H9 (cell line): ENCODE measurements at regions not wholly inside any gene's neighbourhood (a gene's known extent, or its start where the extent isn't known, plus 50 kb on each side); places are given as distances from the start of the nearest gene placed in this dataset.

Source experiments
- DNase-seq: peaks from one replicate; pipeline ENCODE4 v3.0.0-alpha.2; 2017
- H2AFZ ChIP-seq: one replicate; pipeline ENCODE4 v1.6.1; 2013; ENCODE audit warnings: mild to moderate bottlenecking, low read length, control low read depth, moderate library complexity
- H2AK5ac ChIP-seq: 2 replicates; pipeline ENCODE4 v1.6.1; 2013; ENCODE audit warnings: low read length, control low read depth, mixed read lengths; ENCODE audit not compliant: insufficient read length
- H2BK120ac ChIP-seq: one replicate; pipeline ENCODE4 v1.6.1; 2013; ENCODE audit warnings: low read depth, mild to moderate bottlenecking, low read length, control low read depth, inconsistent platforms; ENCODE audit not compliant: poor library complexity, severe bottlenecking
- H2BK12ac ChIP-seq: 2 replicates; pipeline ENCODE4 v1.6.1; 2013; ENCODE audit warnings: low read length, control low read depth, mixed read lengths, low read depth; ENCODE audit not compliant: insufficient read length
- H2BK15ac ChIP-seq: 2 replicates; pipeline ENCODE4 v1.6.1; 2013; ENCODE audit warnings: low read depth, low read length, control low read depth
- H2BK20ac ChIP-seq: one replicate; pipeline ENCODE4 v1.6.1; 2013; ENCODE audit warnings: low read depth, mild to moderate bottlenecking, low read length, control low read depth, inconsistent platforms; ENCODE audit not compliant: poor library complexity, severe bottlenecking
- H2BK5ac ChIP-seq: 2 replicates; pipeline ENCODE4 v1.6.1; 2013; ENCODE audit warnings: low read length, control low read depth, mixed read lengths; ENCODE audit not compliant: insufficient read length
- H3K14ac ChIP-seq: 2 replicates; pipeline ENCODE4 v1.6.1; 2013; ENCODE audit warnings: low read length, control low read depth; ENCODE audit not compliant: insufficient read depth
- H3K18ac ChIP-seq: 2 replicates; pipeline ENCODE4 v1.6.1; 2013; ENCODE audit warnings: low read depth, mild to moderate bottlenecking, mixed read lengths, low read length, control low read depth; ENCODE audit not compliant: insufficient read length
- H3K23ac ChIP-seq: 2 replicates; pipeline ENCODE4 v1.6.1; 2013; ENCODE audit warnings: low read length, control low read depth, mixed read lengths, low read depth; ENCODE audit not compliant: insufficient read length
- H3K23me2 ChIP-seq: 2 replicates; pipeline ENCODE4 v1.6.1; 2013; ENCODE audit warnings: low read depth, mild to moderate bottlenecking, mixed read lengths, low read length, control low read depth; ENCODE audit not compliant: insufficient read length, poor library complexity, severe bottlenecking
- H3K27ac ChIP-seq: 2 replicates; pipeline ENCODE4 v1.5.1; 2013; ENCODE audit warnings: low read length, control low read depth, mixed read lengths, low read depth; ENCODE audit not compliant: insufficient read length
- H3K27me3 ChIP-seq: 2 replicates; pipeline ENCODE4 v1.6.1; 2013; ENCODE audit warnings: low read length, control low read depth, inconsistent platforms; ENCODE audit not compliant: insufficient read depth
- H3K4ac ChIP-seq: 2 replicates; pipeline ENCODE4 v1.6.1; 2013; ENCODE audit warnings: low read depth, mild to moderate bottlenecking, control low read depth, inconsistent platforms, low read length, moderate library complexity
- H3K4me1 ChIP-seq: 2 replicates; pipeline ENCODE4 v1.6.1; 2013; ENCODE audit warnings: low read length, control low read depth, inconsistent platforms; ENCODE audit not compliant: insufficient read depth
- H3K4me2 ChIP-seq: 2 replicates; pipeline ENCODE4 v1.6.1; 2013; ENCODE audit warnings: low read length, control low read depth, mixed read lengths; ENCODE audit not compliant: insufficient read length, insufficient read depth
- H3K56ac ChIP-seq: 2 replicates; pipeline ENCODE4 v1.6.1; 2013; ENCODE audit warnings: low read depth, mild to moderate bottlenecking, mixed read lengths, low read length, control low read depth; ENCODE audit not compliant: insufficient read length
- H3K79me1 ChIP-seq: 2 replicates; pipeline ENCODE4 v1.6.1; 2013; ENCODE audit warnings: low read depth, mild to moderate bottlenecking, moderate library complexity, low read length, control low read depth, inconsistent platforms; ENCODE audit not compliant: insufficient read depth, poor library complexity, severe bottlenecking
- H3K79me2 ChIP-seq: 2 replicates; pipeline ENCODE4 v1.6.1; 2013; ENCODE audit warnings: low read length, control low read depth, inconsistent platforms; ENCODE audit not compliant: insufficient read depth
- H3K9ac ChIP-seq: 2 replicates; pipeline ENCODE4 v1.6.1; 2013; ENCODE audit warnings: low read length, control low read depth, mixed read lengths; ENCODE audit not compliant: insufficient read length; ENCODE audit errors: extremely low read depth
- H3K9me3 ChIP-seq: one replicate; pipeline ENCODE4 v1.6.1; 2013; ENCODE audit warnings: low read depth, low read length, inconsistent platforms; ENCODE audit not compliant: control insufficient read depth
- H3T11ph ChIP-seq: one replicate; pipeline ENCODE4 v1.6.1; 2013; ENCODE audit warnings: mild to moderate bottlenecking, low read length, control low read depth, inconsistent platforms
- H4K20me1 ChIP-seq: one replicate; pipeline ENCODE4 v1.6.1; 2013; ENCODE audit not compliant: control insufficient read depth, insufficient read length, insufficient read depth
- H4K5ac ChIP-seq: 2 replicates; pipeline ENCODE4 v1.6.1; 2013; ENCODE audit warnings: low read depth, mild to moderate bottlenecking, mixed read lengths, low read length, control low read depth; ENCODE audit not compliant: insufficient read length
- H4K8ac ChIP-seq: replicated peaks from 2 replicates; pipeline ENCODE4 v1.6.1; 2013; ENCODE audit warnings: low read length, control low read depth, mixed read lengths, low read depth; ENCODE audit not compliant: insufficient read length
- H4K91ac ChIP-seq: 2 replicates; pipeline ENCODE4 v1.6.1; 2013; ENCODE audit warnings: low read depth, mild to moderate bottlenecking, moderate library complexity, mixed read lengths, low read length, control low read depth; ENCODE audit not compliant: insufficient read length
- H3K27ac Mint-ChIP-seq, 3 experiments: 2 replicates in 2 of 3; 3 replicates in 1 of 3; pipeline ENCODE4 v1.8.0; 2020 to 2021; ENCODE audit warnings: mixed read lengths in 3 of 3, mild to moderate bottlenecking in 1 of 3, moderate library complexity in 1 of 3
- H3K27me3 Mint-ChIP-seq: 2 replicates; pipeline ENCODE4 v1.8.0; 2021; ENCODE audit warnings: low read depth, mild to moderate bottlenecking, moderate library complexity, mixed read lengths
- H3K36me3 Mint-ChIP-seq, 3 experiments: 2 replicates in 2 of 3; 3 replicates in 1 of 3; pipeline ENCODE4 v1.8.0; 2020 to 2021; ENCODE audit warnings: low read depth in 3 of 3, mixed read lengths in 3 of 3; ENCODE audit not compliant: insufficient read depth in 1 of 3
- H3K4me1 Mint-ChIP-seq, 2 experiments: 2 replicates each; pipeline ENCODE4 v1.8.0; 2020; ENCODE audit warnings: mixed read lengths in 2 of 2
- H3K4me3 Mint-ChIP-seq, 2 experiments: 2 replicates in 1 of 2; 3 replicates in 1 of 2; pipeline ENCODE4 v1.8.0; 2020 to 2021; ENCODE audit warnings: mild to moderate bottlenecking in 2 of 2, mixed read lengths in 2 of 2, moderate library complexity in 1 of 2
- H3K9me3 Mint-ChIP-seq, 2 experiments: 2 replicates in 1 of 2; 3 replicates in 1 of 2; pipeline ENCODE4 v1.8.0; 2020; ENCODE audit warnings: mild to moderate bottlenecking in 2 of 2, mixed read lengths in 2 of 2, moderate library complexity in 1 of 2
- CTCF ChIP-seq: fragments of 200-600 bp; sonication (generic); conservative IDR thresholded peaks from 3 replicates; pipeline ENCODE4 v1.8.0; 2021; ENCODE audit warnings: antibody characterized with exemption, mild to moderate bottlenecking
- WGBS: extraction: QIAGEN DNeasy Blood & Tissue Kit; methylation state at CpG from one replicate; pipeline ENCODE4 v1.1.7; 2013; ENCODE audit warnings: missing lambda C conversion rate, low lambda C conversion rate, mixed read lengths; ENCODE audit not compliant: insufficient read length; ENCODE audit errors: extremely low coverage; 5-methylcytosine and 5-hydroxymethylcytosine counted together

- no peak for TF ChIP-seq CTCF
- Histone ChIP-seq H3K79me1 (no peaks in the 10 kb centered on the region), H3K9ac (no peak overlapping the region), H3K4ac (no peak overlapping the region), H2AK5ac (no peak overlapping the region), H2AFZ (no peak overlapping the region), H2BK20ac (no peak overlapping the region), H2BK120ac (no peak overlapping the region), H2BK15ac (no peak overlapping the region), H3K79me2 (no peaks in the 10 kb centered on the region), H4K5ac (no peak overlapping the region), H4K8ac (no peak overlapping the region), H3K27me3 (no peaks in the 10 kb centered on the region), H3K4me1 (no peaks in the 10 kb centered on the region), H4K91ac (no peak overlapping the region), H2BK12ac (no peak overlapping the region), H3K14ac (no peak overlapping the region), H3K23me2 (no peaks in the 10 kb centered on the region), H3K27ac (no peak overlapping the region), H3K18ac (no peak overlapping the region), H3K9me3 (no peaks in the 10 kb centered on the region), H2BK5ac (no peak overlapping the region), H4K20me1 (no peaks in the 10 kb centered on the region), H3K23ac (no peak overlapping the region), H3K56ac (no peak overlapping the region), H3K4me2 (no peak overlapping the region), H3T11ph (no peak overlapping the region)
- Mint-ChIP-seq H3K27me3 (no peaks in the 10 kb centered on the region), H3K4me1 (no peaks in the 10 kb centered on the region), H3K36me3 (no peaks in the 10 kb centered on the region), H3K9me3 (no peaks in the 10 kb centered on the region), H3K27ac (no peak overlapping the region), H3K4me3 (no peak overlapping the region)
- no CpG with 5 or more reads among the region's 4 CpGs for WGBS
- DNase-seq, result no peak
These were observed 338.1 kb upstream of the PCDH9 start for GRCh38 chr13:67568205-67568604.
